ENCODE measurements at regions not wholly inside any gene's neighbourhood (a gene's known extent, or its start where the extent isn't known, plus 50 kb on each side); places are given as distances from the start of the nearest gene placed in this dataset.

DNA sequence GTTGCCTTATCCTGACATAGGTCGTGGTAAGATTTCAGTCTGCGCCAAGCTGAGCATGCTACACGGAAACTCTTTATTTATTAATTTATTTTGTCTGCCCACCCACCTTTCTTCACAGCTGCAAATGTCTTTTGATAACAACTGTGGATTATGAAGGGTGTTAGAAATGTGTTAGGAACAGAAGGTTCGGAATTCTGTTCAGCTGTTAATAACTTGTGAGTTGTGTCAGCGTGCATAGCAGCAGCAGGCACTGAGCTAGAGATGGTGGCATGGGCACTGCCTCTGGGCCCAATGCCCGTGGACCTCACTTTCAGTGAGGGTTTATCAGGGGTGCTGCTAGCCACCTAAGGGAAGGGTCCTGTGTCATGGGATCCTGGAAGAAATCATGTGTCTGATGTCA is 162.5 kb upstream of the NTM start:
- 0 out of 7 replicates have a peak, but pooled peaks cover 0 to 3% (median 0%) of the 10 kb centered on the region in 3 experiments for H3K36me3 Mint-ChIP-seq (ENCODE audit: insufficient read depth in 1 of 3, low read depth in 3 of 3)
- no peaks in the 10 kb centered on the region for H3K27me3 ChIP-seq (ENCODE audit: insufficient read depth, low read length)
- H3K27ac Mint-ChIP-seq = no peak overlapping the region
- no peak overlapping the region for H4K5ac ChIP-seq (ENCODE audit: insufficient read length, low read depth, low read length)
- no peaks in the 10 kb centered on the region for H4K20me1 ChIP-seq (ENCODE audit: control insufficient read depth, insufficient read depth, insufficient read length)
- H3K27me3 Mint-ChIP-seq (ENCODE audit: low read depth) = peaks cover 2% of the 10 kb centered on the region
- no peak overlapping the region for H3K9ac ChIP-seq (ENCODE audit: extremely low read depth, insufficient read length, low read length)
- H3K4me1 ChIP-seq (ENCODE audit: insufficient read depth, low read length) = no peaks in the 10 kb centered on the region
- H3K9me3 ChIP-seq (ENCODE audit: control insufficient read depth, low read depth, low read length) = no peaks in the 10 kb centered on the region
- TF ChIP-seq, protein P1, sequence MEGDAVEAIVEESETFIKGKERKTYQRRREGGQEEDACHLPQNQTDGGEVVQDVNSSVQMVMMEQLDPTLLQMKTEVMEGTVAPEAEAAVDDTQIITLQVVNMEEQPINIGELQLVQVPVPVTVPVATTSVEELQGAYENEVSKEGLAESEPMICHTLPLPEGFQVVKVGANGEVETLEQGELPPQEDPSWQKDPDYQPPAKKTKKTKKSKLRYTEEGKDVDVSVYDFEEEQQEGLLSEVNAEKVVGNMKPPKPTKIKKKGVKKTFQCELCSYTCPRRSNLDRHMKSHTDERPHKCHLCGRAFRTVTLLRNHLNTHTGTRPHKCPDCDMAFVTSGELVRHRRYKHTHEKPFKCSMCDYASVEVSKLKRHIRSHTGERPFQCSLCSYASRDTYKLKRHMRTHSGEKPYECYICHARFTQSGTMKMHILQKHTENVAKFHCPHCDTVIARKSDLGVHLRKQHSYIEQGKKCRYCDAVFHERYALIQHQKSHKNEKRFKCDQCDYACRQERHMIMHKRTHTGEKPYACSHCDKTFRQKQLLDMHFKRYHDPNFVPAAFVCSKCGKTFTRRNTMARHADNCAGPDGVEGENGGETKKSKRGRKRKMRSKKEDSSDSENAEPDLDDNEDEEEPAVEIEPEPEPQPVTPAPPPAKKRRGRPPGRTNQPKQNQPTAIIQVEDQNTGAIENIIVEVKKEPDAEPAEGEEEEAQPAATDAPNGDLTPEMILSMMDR (conservative IDR thresholded peaks at IDR 0.05) = no peak
- no peak overlapping the region for H3K4ac ChIP-seq (ENCODE audit: low read depth, low read length)
- no peak overlapping the region for H2BK15ac ChIP-seq (ENCODE audit: low read depth, low read length)
- H2BK12ac ChIP-seq (ENCODE audit: insufficient read length, low read depth, low read length) = no peak overlapping the region
- DNase-seq = no peak
- no peak overlapping the region for H2AFZ ChIP-seq (ENCODE audit: low read length)
- H3T11ph ChIP-seq (ENCODE audit: low read length) = no peak overlapping the region
- H3K4me1 Mint-ChIP-seq = peaks cover 8 to 14% of the 10 kb centered on the region in 2 experiments
- H2AK5ac ChIP-seq (ENCODE audit: insufficient read length, low read length) = no peak overlapping the region
- no peak overlapping the region for H4K91ac ChIP-seq (ENCODE audit: insufficient read length, low read depth, low read length)
- no peak overlapping the region for H3K23ac ChIP-seq (ENCODE audit: insufficient read length, low read depth, low read length)
- WGBS (ENCODE audit: extremely low coverage, insufficient read length, low lambda C conversion rate) = no CpG with 5 or more reads among the region's 6 CpGs
- no peak overlapping the region for H2BK20ac ChIP-seq (ENCODE audit: low read depth, low read length, poor library complexity, severe bottlenecking)
- no peak overlapping the region for H3K27ac ChIP-seq (ENCODE audit: insufficient read length, low read depth, low read length)
- no peak overlapping the region for H2BK5ac ChIP-seq (ENCODE audit: insufficient read length, low read length)
- H3K79me2 ChIP-seq (ENCODE audit: insufficient read depth, low read length) = no peaks in the 10 kb centered on the region
- no peaks in the 10 kb centered on the region for H3K79me1 ChIP-seq (ENCODE audit: insufficient read depth, low read depth, low read length, poor library complexity, severe bottlenecking)
- no peak overlapping the region for H3K56ac ChIP-seq (ENCODE audit: insufficient read length, low read depth, low read length)
- H3K9me3 Mint-ChIP-seq = no peaks in the 10 kb centered on the region
- H3K14ac ChIP-seq (ENCODE audit: insufficient read depth, low read length) = no peak overlapping the region
- no peak overlapping the region for H3K4me2 ChIP-seq (ENCODE audit: insufficient read depth, insufficient read length, low read length)
- H4K8ac ChIP-seq (replicated peaks; ENCODE audit: insufficient read length, low read depth, low read length) = no peak overlapping the region
- no peak overlapping the region for H3K18ac ChIP-seq (ENCODE audit: insufficient read length, low read depth, low read length)
- no peaks in the 10 kb centered on the region for H3K23me2 ChIP-seq (ENCODE audit: insufficient read length, low read depth, low read length, poor library complexity, severe bottlenecking)
- H2BK120ac ChIP-seq (ENCODE audit: low read depth, low read length, poor library complexity, severe bottlenecking) = no peak overlapping the region
- H3K4me3 Mint-ChIP-seq = no peak overlapping the region

Data from H9 (cell line).